ENCODE measurements at regions not wholly inside any gene's neighbourhood (a gene's known extent, or its start where the extent isn't known, plus 50 kb on each side); places are given as distances from the start of the nearest gene placed in this dataset.

DNA sequence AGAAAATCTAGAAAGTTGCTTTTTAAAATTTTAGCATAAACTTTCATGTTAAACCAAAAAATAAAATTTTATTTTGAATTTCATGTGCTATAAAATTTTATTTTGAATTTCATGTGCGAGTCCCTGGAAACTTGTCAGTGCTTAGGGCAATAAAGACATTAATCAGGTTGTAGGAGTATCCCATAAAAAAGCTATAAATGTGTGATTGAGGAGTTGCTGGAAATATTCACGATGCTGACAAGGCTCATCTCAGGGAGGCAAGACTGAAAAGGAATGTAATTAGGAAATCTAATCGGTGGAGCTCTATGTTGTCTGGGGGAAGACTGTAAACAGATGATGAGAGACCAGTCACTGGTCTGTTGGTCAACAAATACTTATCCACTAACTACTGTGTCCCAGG is 117.9 kb downstream of the LRIG2 start:
- TF ChIP-seq TCF4 (CRISPR knock-in tag; IDR thresholded peaks at IDR 0.05; ENCODE audit: borderline replicate concordance) (no peak), ZFP3 (CRISPR knock-in tag; IDR thresholded peaks at IDR 0.05) (no peak)
- TF ChIP-seq, protein P1, sequence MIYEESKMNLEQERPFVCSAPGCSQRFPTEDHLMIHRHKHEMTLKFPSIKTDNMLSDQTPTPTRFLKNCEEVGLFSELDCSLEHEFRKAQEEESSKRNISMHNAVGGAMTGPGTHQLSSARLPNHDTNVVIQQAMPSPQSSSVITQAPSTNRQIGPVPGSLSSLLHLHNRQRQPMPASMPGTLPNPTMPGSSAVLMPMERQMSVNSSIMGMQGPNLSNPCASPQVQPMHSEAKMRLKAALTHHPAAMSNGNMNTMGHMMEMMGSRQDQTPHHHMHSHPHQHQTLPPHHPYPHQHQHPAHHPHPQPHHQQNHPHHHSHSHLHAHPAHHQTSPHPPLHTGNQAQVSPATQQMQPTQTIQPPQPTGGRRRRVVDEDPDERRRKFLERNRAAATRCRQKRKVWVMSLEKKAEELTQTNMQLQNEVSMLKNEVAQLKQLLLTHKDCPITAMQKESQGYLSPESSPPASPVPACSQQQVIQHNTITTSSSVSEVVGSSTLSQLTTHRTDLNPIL (CRISPR knock-in tag; IDR thresholded peaks at IDR 0.05; ENCODE audit: low read depth): no peak
- TF ChIP-seq, protein P2, sequence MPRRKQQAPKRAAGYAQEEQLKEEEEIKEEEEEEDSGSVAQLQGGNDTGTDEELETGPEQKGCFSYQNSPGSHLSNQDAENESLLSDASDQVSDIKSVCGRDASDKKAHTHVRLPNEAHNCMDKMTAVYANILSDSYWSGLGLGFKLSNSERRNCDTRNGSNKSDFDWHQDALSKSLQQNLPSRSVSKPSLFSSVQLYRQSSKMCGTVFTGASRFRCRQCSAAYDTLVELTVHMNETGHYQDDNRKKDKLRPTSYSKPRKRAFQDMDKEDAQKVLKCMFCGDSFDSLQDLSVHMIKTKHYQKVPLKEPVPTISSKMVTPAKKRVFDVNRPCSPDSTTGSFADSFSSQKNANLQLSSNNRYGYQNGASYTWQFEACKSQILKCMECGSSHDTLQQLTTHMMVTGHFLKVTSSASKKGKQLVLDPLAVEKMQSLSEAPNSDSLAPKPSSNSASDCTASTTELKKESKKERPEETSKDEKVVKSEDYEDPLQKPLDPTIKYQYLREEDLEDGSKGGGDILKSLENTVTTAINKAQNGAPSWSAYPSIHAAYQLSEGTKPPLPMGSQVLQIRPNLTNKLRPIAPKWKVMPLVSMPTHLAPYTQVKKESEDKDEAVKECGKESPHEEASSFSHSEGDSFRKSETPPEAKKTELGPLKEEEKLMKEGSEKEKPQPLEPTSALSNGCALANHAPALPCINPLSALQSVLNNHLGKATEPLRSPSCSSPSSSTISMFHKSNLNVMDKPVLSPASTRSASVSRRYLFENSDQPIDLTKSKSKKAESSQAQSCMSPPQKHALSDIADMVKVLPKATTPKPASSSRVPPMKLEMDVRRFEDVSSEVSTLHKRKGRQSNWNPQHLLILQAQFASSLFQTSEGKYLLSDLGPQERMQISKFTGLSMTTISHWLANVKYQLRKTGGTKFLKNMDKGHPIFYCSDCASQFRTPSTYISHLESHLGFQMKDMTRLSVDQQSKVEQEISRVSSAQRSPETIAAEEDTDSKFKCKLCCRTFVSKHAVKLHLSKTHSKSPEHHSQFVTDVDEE (CRISPR knock-in tag; IDR thresholded peaks at IDR 0.05): no peak
- ATAC-seq: no peak

DNA sequence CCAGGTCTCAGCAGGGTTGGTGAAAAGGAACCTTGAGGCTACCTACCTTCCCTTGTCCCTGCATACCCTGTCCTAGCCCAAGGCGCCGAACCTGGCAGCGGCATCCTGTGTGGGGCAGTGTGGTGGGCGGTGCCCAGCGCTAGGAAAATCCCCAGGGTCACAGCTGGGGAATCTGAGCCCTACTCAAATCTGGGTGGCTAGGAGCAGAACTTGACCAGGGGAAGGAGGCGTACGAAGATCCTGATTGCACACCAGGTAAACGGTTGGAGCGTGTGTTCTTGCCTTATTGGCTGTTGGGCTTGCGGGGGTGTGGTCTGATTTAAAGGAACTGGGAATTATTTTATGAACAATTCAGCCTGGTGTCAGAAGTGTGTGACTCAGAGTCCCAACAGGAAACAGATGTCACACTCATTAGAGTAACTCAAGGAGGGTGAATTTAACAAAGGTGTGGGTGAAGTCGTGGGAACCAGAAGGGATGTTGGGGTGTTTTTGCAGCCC is 118.6 kb downstream of the LRIG2 start:
- no peak for ATAC-seq
- TF ChIP-seq PPARA (CRISPR knock-in tag; IDR thresholded peaks at IDR 0.05; ENCODE audit: borderline replicate concordance) (no peak), ZNF565 (CRISPR knock-in tag; conservative IDR thresholded peaks at IDR 0.05; ENCODE audit: low read depth) (no peak), ZFP30 (CRISPR knock-in tag; IDR thresholded peaks at IDR 0.05) (no peak)
- TF ChIP-seq, protein P1 (CRISPR knock-in tag; IDR thresholded peaks at IDR 0.05; ENCODE audit: low read depth): no peak

DNA sequence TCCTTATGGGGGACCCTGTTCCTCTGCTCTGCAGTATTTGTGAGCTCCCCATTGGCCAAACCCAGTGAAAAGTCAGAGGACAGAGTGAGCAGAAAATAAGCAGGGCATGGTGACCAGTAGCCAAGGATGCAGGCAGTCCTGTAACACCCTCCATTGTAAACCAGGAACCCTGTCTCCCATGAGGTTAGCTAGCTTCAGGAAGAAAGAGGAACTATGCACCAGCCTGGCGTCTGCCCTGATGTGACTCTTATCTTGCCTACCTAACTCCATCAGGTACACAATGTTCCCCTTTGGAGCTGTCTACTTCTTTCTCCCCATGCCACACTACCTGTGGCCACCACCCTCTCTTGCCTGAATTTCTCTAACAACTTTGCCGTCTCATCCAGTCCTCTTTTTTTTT is 119.2 kb downstream of the LRIG2 start:
- no peak for ATAC-seq
- TF ChIP-seq ZNF565 (CRISPR knock-in tag; conservative IDR thresholded peaks at IDR 0.05; ENCODE audit: low read depth) (no peak), GLIS3 (CRISPR knock-in tag; IDR thresholded peaks at IDR 0.05) (no peak), SNAI2 (CRISPR knock-in tag; IDR thresholded peaks at IDR 0.05) (no peak), ESRRG (CRISPR knock-in tag; IDR thresholded peaks at IDR 0.05) (no peak), ZFP3 (CRISPR knock-in tag; IDR thresholded peaks at IDR 0.05) (no peak), ZNF70 (CRISPR knock-in tag; IDR thresholded peaks at IDR 0.05) (no peak), OSR1 (CRISPR knock-in tag; IDR thresholded peaks at IDR 0.05) (no peak), ZFP30 (CRISPR knock-in tag; IDR thresholded peaks at IDR 0.05) (no peak), RARB (CRISPR knock-in tag; IDR thresholded peaks at IDR 0.05) (no peak), TOX (CRISPR knock-in tag; IDR thresholded peaks at IDR 0.05; ENCODE audit: borderline replicate concordance) (no peak), ARNTL (CRISPR knock-in tag; IDR thresholded peaks at IDR 0.05; ENCODE audit: borderline replicate concordance, low read depth) (no peak)
- TF ChIP-seq, protein P3, sequence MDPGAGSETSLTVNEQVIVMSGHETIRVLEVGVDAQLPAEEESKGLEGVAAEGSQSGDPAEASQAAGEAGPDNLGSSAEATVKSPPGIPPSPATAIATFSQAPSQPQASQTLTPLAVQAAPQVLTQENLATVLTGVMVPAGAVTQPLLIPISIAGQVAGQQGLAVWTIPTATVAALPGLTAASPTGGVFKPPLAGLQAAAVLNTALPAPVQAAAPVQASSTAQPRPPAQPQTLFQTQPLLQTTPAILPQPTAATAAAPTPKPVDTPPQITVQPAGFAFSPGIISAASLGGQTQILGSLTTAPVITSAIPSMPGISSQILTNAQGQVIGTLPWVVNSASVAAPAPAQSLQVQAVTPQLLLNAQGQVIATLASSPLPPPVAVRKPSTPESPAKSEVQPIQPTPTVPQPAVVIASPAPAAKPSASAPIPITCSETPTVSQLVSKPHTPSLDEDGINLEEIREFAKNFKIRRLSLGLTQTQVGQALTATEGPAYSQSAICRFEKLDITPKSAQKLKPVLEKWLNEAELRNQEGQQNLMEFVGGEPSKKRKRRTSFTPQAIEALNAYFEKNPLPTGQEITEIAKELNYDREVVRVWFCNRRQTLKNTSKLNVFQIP (CRISPR knock-in tag; IDR thresholded peaks at IDR 0.05; ENCODE audit: borderline replicate concordance, low read depth): no peak
- TF ChIP-seq, protein P1 (CRISPR knock-in tag; IDR thresholded peaks at IDR 0.05; ENCODE audit: low read depth): no peak
- TF ChIP-seq, protein P4, sequence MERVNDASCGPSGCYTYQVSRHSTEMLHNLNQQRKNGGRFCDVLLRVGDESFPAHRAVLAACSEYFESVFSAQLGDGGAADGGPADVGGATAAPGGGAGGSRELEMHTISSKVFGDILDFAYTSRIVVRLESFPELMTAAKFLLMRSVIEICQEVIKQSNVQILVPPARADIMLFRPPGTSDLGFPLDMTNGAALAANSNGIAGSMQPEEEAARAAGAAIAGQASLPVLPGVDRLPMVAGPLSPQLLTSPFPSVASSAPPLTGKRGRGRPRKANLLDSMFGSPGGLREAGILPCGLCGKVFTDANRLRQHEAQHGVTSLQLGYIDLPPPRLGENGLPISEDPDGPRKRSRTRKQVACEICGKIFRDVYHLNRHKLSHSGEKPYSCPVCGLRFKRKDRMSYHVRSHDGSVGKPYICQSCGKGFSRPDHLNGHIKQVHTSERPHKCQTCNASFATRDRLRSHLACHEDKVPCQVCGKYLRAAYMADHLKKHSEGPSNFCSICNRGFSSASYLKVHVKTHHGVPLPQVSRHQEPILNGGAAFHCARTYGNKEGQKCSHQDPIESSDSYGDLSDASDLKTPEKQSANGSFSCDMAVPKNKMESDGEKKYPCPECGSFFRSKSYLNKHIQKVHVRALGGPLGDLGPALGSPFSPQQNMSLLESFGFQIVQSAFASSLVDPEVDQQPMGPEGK (CRISPR knock-in tag; IDR thresholded peaks at IDR 0.05; ENCODE audit: borderline replicate concordance): no peak

DNA sequence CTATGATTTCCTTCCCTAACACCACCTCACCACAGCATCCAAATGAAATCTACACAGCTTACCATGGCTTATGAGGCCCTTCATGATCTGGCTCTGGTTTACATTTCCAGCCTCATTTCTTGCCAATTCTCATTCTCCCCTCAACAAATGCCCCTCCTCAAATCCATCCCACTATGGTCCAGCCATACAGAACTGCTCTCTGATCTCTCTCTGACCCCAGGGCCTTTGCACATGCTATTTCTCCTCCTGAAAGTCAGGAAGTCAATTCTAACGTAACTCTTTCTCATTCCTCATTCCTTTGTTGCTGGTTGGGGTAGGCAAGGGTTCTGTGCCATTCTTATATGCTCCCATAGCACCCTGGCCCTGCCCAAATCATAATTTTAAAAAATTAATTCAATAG is 120.0 kb downstream of the LRIG2 start:
- no peak for ATAC-seq
- TF ChIP-seq OSR1 (CRISPR knock-in tag; IDR thresholded peaks at IDR 0.05) (no peak), GLIS3 (CRISPR knock-in tag; IDR thresholded peaks at IDR 0.05) (no peak), ZC3H10 (CRISPR knock-in tag; IDR thresholded peaks at IDR 0.05) (no peak), ZNF565 (CRISPR knock-in tag; conservative IDR thresholded peaks at IDR 0.05; ENCODE audit: low read depth) (no peak), ZNF70 (CRISPR knock-in tag; IDR thresholded peaks at IDR 0.05) (no peak), TCF4 (CRISPR knock-in tag; IDR thresholded peaks at IDR 0.05; ENCODE audit: borderline replicate concordance) (no peak), ISL1 (CRISPR knock-in tag; IDR thresholded peaks at IDR 0.05) (no peak), RARB (CRISPR knock-in tag; IDR thresholded peaks at IDR 0.05) (no peak)
- TF ChIP-seq, protein P2 (CRISPR knock-in tag; IDR thresholded peaks at IDR 0.05): no peak
- TF ChIP-seq, protein P3 (CRISPR knock-in tag; IDR thresholded peaks at IDR 0.05; ENCODE audit: borderline replicate concordance, low read depth): no peak

Data from SK-N-SH treated with all-trans-retinoic acid at 6 μM for 48 hours (cell line).